ENCODE measurements at regions not wholly inside any gene's neighbourhood (a gene's known extent, or its start where the extent isn't known, plus 50 kb on each side); places are given as distances from the start of the nearest gene placed in this dataset.
"Not testable (repeated sequence)": the region's sequence is repeated elsewhere in the genome, so short reads cannot be mapped to it uniquely, and the experiment has no call there.

GRCh38 chr18:79596446-79597175, 83.0 kb upstream of the CTDP1 start:
- DNase-seq (ENCODE audit: low spot score) = no peak

GRCh38 chr18:79597176-79597830, 82.3 kb upstream of the CTDP1 start:
- DNase-seq (ENCODE audit: low spot score) = no peak

- DNase-seq (ENCODE audit: low spot score) = no peak
These were observed 81.6 kb upstream of the CTDP1 start for GRCh38 chr18:79597831-79598632.

GRCh38 chr18:79598633-79599175, 80.9 kb upstream of the CTDP1 start:
- DNase-seq (ENCODE audit: low spot score) = no peak

- DNase-seq (ENCODE audit: low spot score) = no peak
These were observed 80.1 kb upstream of the CTDP1 start for GRCh38 chr18:79599441-79599931.

GRCh38 chr18:79600141-79600540, 79.5 kb upstream of the CTDP1 start:
- no peak for DNase-seq (ENCODE audit: low spot score)

GRCh38 chr18:79600596-79600995, 79.0 kb upstream of the CTDP1 start:
- no peak for DNase-seq (ENCODE audit: low spot score)

GRCh38 chr18:79601234-79601633, 78.4 kb upstream of the CTDP1 start:
- DNase-seq (ENCODE audit: low spot score) = no peak

- DNase-seq (ENCODE audit: low spot score) = no peak
These were observed 76.0 kb upstream of the CTDP1 start for GRCh38 chr18:79603321-79604204.

GRCh38 chr18:79604205-79604912, 75.2 kb upstream of the CTDP1 start:
- no peak for DNase-seq (ENCODE audit: low spot score)

- DNase-seq (ENCODE audit: low spot score) = no peak
These were observed 74.4 kb upstream of the CTDP1 start for GRCh38 chr18:79604913-79605880.

- not testable (repeated sequence) for DNase-seq (ENCODE audit: low spot score)
These were observed 73.5 kb upstream of the CTDP1 start for GRCh38 chr18:79606071-79606470.

- no peak for DNase-seq (ENCODE audit: low spot score)
These were observed 72.8 kb upstream of the CTDP1 start for GRCh38 chr18:79606621-79607331.

- no peak for DNase-seq (ENCODE audit: low spot score)
These were observed 72.1 kb upstream of the CTDP1 start for GRCh38 chr18:79607361-79607952.

GRCh38 chr18:79608069-79608468, 71.5 kb upstream of the CTDP1 start:
- no peak for DNase-seq (ENCODE audit: low spot score)

GRCh38 chr18:79608535-79608934, 71.1 kb upstream of the CTDP1 start:
- DNase-seq (ENCODE audit: low spot score) = no peak

GRCh38 chr18:79608999-79609461, 70.6 kb upstream of the CTDP1 start:
- no peak for DNase-seq (ENCODE audit: low spot score)

- DNase-seq (ENCODE audit: low spot score) = no peak
These were observed 69.7 kb upstream of the CTDP1 start for GRCh38 chr18:79609841-79610281.
